Gastroesophageal sphincter (tissue), 4 donors: ENCODE measurements at regions not wholly inside any gene's neighbourhood (a gene's known extent, or its start where the extent isn't known, plus 50 kb on each side); places are given as distances from the start of the nearest gene placed in this dataset.
"Not testable (repeated sequence)": the region's sequence is repeated elsewhere in the genome, so short reads cannot be mapped to it uniquely, and the experiment has no call there.

Experiments
- ATAC-seq: fragments of 150-250 bp; one replicate; pipeline ENCODE4 v1.9.1; 2016; ENCODE audit warnings: mild to moderate bottlenecking, moderate library complexity
- H3K27ac ChIP-seq, 4 donors: fragments of 200-600 bp; sonication (generic) in 3 of 4; 1 replicate in 3 of 4; 2 replicates in 1 of 4; pipeline ENCODE4 v1.5.1; 2016 to 2019
- H3K27me3 ChIP-seq: fragments of 200-600 bp; sonication (generic); one replicate; pipeline ENCODE4 v1.5.1; 2019
- H3K36me3 ChIP-seq, 2 donors: fragments of 200-600 bp; sonication (generic); one replicate each; pipeline ENCODE4 v1.5.1; 2019; ENCODE audit warnings: control low read depth in 1 of 2
- H3K4me1 ChIP-seq, 3 donors: fragments of 200-600 bp; sonication (generic); 1 replicate in 2 of 3; 2 replicates in 1 of 3; pipeline ENCODE4 v1.5.1; 2016 to 2019; ENCODE audit warnings: control low read depth in 2 of 3
- H3K4me3 ChIP-seq, 2 donors: fragments of 200-600 bp; sonication (generic); one replicate each; pipeline ENCODE4 v1.5.1; 2019; ENCODE audit warnings: mild to moderate bottlenecking in 1 of 2, moderate library complexity in 1 of 2
- H3K9me3 ChIP-seq, 3 donors: fragments of 200-600 bp; sonication (generic); one replicate each; pipeline ENCODE4 v1.5.1; 2017 to 2019; ENCODE audit warnings: control low read depth in 2 of 3
- EP300 ChIP-seq: sonication (generic); formaldehyde crosslinking; IDR thresholded peaks from one replicate; pipeline ENCODE4 v1.6.1; 2017; ENCODE audit warnings: antibody characterized with exemption, mild to moderate bottlenecking
- POLR2A ChIP-seq, 2 donors: fragments of 450-650 bp; IDR thresholded peaks; one replicate each; pipeline ENCODE4 v1.6.1; 2017; ENCODE audit warnings: antibody characterized with exemption in 2 of 2, mild to moderate bottlenecking in 2 of 2, moderate library complexity in 1 of 2
- POLR2AphosphoS5 ChIP-seq: sonication (generic); formaldehyde crosslinking; IDR thresholded peaks from one replicate; pipeline ENCODE4 v1.6.1; 2017; ENCODE audit warnings: antibody characterized with exemption
- WGBS, 2 donors: methylation state at CpG; one replicate each; pipeline ENCODE4 v1.1.5; 2018; ENCODE audit warnings: low coverage in 1 of 2; 5-methylcytosine and 5-hydroxymethylcytosine counted together
- TF ChIP-seq, protein P1 (sequence below), 4 experiments: fragments of 200-600 bp in 2 of 4; fragments of 450-650 bp in 2 of 4; sonication (generic) in 1 of 4; IDR thresholded peaks; one replicate each; pipeline ENCODE4 v1.5.1; 2017 to 2019; ENCODE audit warnings: antibody characterized with exemption in 4 of 4, mild to moderate bottlenecking in 2 of 4, moderate library complexity in 2 of 4

DNA sequence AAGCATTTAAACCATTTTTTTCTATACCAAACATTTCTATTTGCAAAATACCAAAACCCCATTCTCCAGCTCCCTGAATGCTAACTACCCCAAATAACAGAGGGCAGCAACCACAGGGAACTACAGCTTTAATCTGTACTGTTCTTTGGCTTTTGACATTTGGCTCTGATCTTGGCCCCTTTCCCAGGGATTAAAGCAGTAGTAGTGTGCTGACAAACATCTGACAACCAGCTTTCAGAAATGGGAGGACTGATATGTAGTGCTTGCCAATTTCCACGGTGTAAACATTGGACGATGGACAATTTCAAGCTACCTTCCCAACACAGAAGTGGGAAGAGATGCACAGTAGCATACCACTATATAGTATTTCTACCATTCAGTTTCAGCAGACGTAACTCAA, 88.4 kb upstream of the TEAD1 start:
- TF ChIP-seq POLR2AphosphoS5, result no peak
- no peak for TF ChIP-seq POLR2A (IDR thresholded peaks at IDR 0.05)
- TF ChIP-seq, protein P1, sequence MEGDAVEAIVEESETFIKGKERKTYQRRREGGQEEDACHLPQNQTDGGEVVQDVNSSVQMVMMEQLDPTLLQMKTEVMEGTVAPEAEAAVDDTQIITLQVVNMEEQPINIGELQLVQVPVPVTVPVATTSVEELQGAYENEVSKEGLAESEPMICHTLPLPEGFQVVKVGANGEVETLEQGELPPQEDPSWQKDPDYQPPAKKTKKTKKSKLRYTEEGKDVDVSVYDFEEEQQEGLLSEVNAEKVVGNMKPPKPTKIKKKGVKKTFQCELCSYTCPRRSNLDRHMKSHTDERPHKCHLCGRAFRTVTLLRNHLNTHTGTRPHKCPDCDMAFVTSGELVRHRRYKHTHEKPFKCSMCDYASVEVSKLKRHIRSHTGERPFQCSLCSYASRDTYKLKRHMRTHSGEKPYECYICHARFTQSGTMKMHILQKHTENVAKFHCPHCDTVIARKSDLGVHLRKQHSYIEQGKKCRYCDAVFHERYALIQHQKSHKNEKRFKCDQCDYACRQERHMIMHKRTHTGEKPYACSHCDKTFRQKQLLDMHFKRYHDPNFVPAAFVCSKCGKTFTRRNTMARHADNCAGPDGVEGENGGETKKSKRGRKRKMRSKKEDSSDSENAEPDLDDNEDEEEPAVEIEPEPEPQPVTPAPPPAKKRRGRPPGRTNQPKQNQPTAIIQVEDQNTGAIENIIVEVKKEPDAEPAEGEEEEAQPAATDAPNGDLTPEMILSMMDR (IDR thresholded peaks at IDR 0.05), result no peak
- no peak for TF ChIP-seq EP300
- WGBS, 2 donors, result 11 to 29% methylated on average over 3 of the region's 3 CpGs
- Histone ChIP-seq H3K4me3 (no peak overlapping the region), H3K9me3 (no peaks in the 10 kb centered on the region), H3K27ac (no peak overlapping the region), H3K4me1 (peaks cover 0 to 25% (median 4%) of the 10 kb centered on the region in 3 donors), H3K27me3 (no peaks in the 10 kb centered on the region), H3K36me3 (no peaks in the 10 kb centered on the region)
- no peak for ATAC-seq

DNA sequence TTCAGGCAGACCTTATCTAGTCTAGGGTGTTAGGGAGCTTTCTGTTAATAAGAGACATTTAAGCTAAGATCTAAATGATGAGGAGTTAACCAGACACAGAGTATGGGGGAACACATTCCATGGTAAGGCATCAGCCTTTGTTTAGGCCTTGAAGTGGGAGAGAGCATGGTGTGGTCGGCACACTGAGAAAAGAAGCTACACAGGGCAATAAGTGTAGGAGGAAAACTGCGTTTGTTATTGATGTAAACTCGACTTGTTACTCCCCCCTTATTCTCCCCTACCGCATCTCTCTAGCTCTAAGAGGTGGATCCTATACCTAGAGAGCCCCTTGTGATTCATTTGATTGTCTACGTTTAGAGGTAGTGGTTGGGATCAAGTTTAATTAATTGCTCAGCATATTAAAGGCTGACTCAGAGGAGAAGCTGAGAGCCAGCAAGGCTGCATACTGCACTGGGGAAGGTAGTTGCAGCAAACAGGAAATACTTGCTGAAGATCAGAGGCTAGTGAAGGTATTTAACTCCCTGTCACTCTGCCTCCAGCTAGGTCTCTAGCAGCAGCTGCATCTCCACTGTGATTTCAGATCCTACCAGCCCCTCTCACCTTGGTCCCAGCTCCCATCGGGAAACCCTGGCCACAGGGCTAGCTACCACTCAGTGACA, 86.8 kb upstream of the TEAD1 start:
- 64 to 65% methylated on average over 5 to 6 of the region's 6 CpGs for WGBS, 2 donors
- H3K4me1 ChIP-seq, result peaks cover 0 to 25% (median 4%) of the 10 kb centered on the region in 3 donors
- ATAC-seq, result no peak
- H3K27me3 ChIP-seq, result no peaks in the 10 kb centered on the region
- no peak overlapping the region for H3K27ac ChIP-seq
- TF ChIP-seq EP300 (no peak), POLR2A (IDR thresholded peaks at IDR 0.05) (no peak), POLR2AphosphoS5 (no peak)
- TF ChIP-seq, protein P1 (IDR thresholded peaks at IDR 0.05), result no peak
- no peaks in the 10 kb centered on the region for H3K9me3 ChIP-seq
- H3K4me3 ChIP-seq, result no peak overlapping the region
- no peaks in the 10 kb centered on the region for H3K36me3 ChIP-seq

DNA sequence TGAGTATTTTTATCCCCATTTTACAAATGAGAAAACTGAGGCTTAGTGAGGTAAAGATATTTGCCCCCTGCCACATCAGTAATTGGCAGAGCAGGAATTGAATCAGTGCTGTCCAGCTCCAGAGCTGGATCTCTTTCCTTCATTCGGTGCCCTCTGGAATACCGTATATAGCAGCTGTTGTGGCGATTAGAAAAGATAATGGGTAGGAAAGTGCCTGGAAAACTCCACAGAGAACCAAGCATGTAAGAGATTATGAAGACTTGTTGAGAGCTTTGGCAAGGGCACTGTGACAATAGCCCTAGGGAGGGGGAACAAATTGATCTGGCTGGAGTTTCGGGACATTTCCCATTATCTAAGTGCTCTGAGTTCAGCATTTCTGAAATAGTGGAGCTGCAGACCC, 82.5 kb upstream of the TEAD1 start:
- ATAC-seq, result no peak
- 93 to 100% methylated on average over 4 of the region's 4 CpGs for WGBS, 2 donors
- no peak overlapping the region for H3K27ac ChIP-seq

DNA sequence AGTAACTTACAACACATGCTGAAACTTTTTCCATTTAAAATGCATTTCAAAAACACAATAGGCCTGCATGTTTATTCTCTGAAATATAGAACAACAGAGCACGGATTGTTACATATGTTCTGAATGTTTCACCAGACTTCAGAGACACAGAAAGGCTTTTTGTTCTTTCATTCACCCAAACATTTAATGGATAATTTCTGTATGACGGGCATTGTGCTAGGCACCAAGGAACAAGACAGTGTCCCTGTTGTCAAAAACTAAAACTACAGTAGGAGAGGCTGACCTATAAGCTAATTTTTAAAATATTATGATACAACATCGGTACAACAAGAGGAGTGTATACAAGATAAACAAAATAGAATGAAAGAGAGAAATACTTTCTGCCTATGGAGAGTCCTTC, 81.9 kb upstream of the TEAD1 start:
- Histone ChIP-seq H3K9me3 (no peaks in the 10 kb centered on the region), H3K27ac (no peak overlapping the region), H3K27me3 (no peaks in the 10 kb centered on the region), H3K4me1 (peaks cover 0 to 6% (median 0%) of the 10 kb centered on the region in 3 donors), H3K36me3 (no peaks in the 10 kb centered on the region), H3K4me3 (no peak overlapping the region)
- no peak for TF ChIP-seq POLR2A (IDR thresholded peaks at IDR 0.05)
- TF ChIP-seq, protein P1 (IDR thresholded peaks at IDR 0.05), result no peak
- no peak for ATAC-seq
- WGBS, 2 donors, result 78 to 100% methylated on average over 3 of the region's 3 CpGs

More for the DNA sequence above, 82.5 kb upstream of the TEAD1 start:
- Histone ChIP-seq H3K4me1 (peaks cover 0 to 10% (median 0%) of the 10 kb centered on the region in 3 donors), H3K4me3 (no peak overlapping the region), H3K27me3 (no peaks in the 10 kb centered on the region), H3K9me3 (no peaks in the 10 kb centered on the region), H3K36me3 (no peaks in the 10 kb centered on the region)
- TF ChIP-seq POLR2AphosphoS5 (no peak), POLR2A (IDR thresholded peaks at IDR 0.05) (no peak), EP300 (no peak)
- TF ChIP-seq, protein P1 (IDR thresholded peaks at IDR 0.05), result no peak

DNA sequence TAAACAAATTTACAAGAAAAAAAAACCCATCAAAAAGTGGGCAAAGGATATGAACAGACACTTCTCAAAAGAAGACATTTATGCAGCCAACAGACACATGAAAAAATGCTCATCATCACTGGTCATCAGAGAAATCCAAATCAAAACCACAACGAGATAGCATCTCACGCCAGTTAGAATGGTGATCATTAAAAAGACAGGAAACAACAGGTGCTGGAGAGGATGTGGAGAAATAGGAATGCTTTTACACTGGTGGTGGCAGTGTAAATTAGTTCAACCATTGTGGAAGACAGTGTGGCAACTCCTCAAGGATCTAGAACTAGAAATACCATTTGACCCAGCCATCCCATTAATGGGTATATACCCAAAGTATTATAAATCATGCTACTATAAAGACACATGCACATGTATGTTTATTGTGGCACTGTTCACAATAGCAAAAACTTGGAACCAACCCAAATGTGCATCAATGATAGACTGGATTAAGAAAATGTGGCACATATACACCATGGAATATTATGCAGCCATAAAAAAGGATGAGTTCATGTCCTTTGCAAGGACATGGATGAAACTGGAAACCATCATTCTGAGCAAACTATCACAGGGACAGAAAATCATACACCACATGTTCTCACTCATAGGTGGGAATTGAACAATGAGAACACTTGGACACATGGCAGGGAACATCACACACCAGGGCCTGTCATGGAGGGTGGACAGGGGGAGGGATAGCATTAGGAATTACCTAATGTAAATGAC, 79.0 kb upstream of the TEAD1 start:
- not testable (repeated sequence) for H3K36me3 ChIP-seq, H3K27me3 ChIP-seq, H3K9me3 ChIP-seq, H3K4me3 ChIP-seq, ATAC-seq, H3K27ac ChIP-seq
- H3K4me1 ChIP-seq, result peaks cover 0 to 14% (median 0%) of the 10 kb centered on the region in 3 donors
- 81% methylated on average over 2 of the region's 2 CpGs; no CpG with 5 or more reads in 1 of the 2 donors for WGBS, 2 donors
